OCI-LY1 (cell line): ENCODE measurements at regions not wholly inside any gene's neighbourhood (a gene's known extent, or its start where the extent isn't known, plus 50 kb on each side); places are given as distances from the start of the nearest gene placed in this dataset.

ENCODE experiments used
- H2AFZ ChIP-seq: fragments of 200-600 bp; sonication (generic), shearing (Covaris generic); 2 replicates; pipeline ENCODE4 v1.6.0; 2014; ENCODE audit warnings: antibody characterized with exemption, mild to moderate bottlenecking, low read length
- H3F3A ChIP-seq: fragments of 200-600 bp; sonication (generic), shearing (Covaris generic); 2 replicates; pipeline ENCODE4 v1.6.0; 2014; ENCODE audit warnings: mild to moderate bottlenecking, antibody characterized with exemption, low read length, moderate library complexity; ENCODE audit not compliant: insufficient read depth
- H3K27ac ChIP-seq: fragments of 200-600 bp; sonication (generic); 2 replicates; pipeline ENCODE4 v1.5.1; 2014; ENCODE audit warnings: low read length, mixed run types, mild to moderate bottlenecking, low read depth; ENCODE audit not compliant: poor library complexity, severe bottlenecking
- H3K27me3 ChIP-seq: fragments of 200-600 bp; sonication (generic); 2 replicates; pipeline ENCODE4 v1.6.0; 2014; ENCODE audit warnings: antibody characterized with exemption, mild to moderate bottlenecking, low read length, moderate library complexity; ENCODE audit not compliant: insufficient read depth
- H3K36me3 ChIP-seq: fragments of 200-600 bp; sonication (generic); 2 replicates; pipeline ENCODE4 v1.6.1; 2014; ENCODE audit warnings: mild to moderate bottlenecking, antibody characterized with exemption, low read length, moderate library complexity, mixed read lengths; ENCODE audit not compliant: insufficient read depth
- H3K4me1 ChIP-seq: fragments of 200-600 bp; sonication (generic); 2 replicates; pipeline ENCODE4 v1.5.1; 2014; ENCODE audit warnings: mild to moderate bottlenecking, low read length, moderate library complexity; ENCODE audit not compliant: insufficient read depth, severe bottlenecking
- H3K4me2 ChIP-seq: fragments of 200-600 bp; sonication (generic), shearing (Covaris generic); 2 replicates; pipeline ENCODE4 v1.6.1; 2014; ENCODE audit warnings: low read length
- H3K4me3 ChIP-seq: fragments of 200-600 bp; sonication (generic); 2 replicates; pipeline ENCODE4 v1.5.1; 2014; ENCODE audit warnings: low read length, low read depth, mild to moderate bottlenecking, mixed read lengths; ENCODE audit not compliant: poor library complexity, severe bottlenecking
- H3K79me2 ChIP-seq: fragments of 200-600 bp; shearing (Covaris generic); 2 replicates; pipeline ENCODE4 v1.6.1; 2016; ENCODE audit warnings: mixed run types, low read length, mixed read lengths; ENCODE audit not compliant: insufficient read depth
- H3K9ac ChIP-seq: fragments of 200-600 bp; sonication (generic), shearing (Covaris generic); 2 replicates; pipeline ENCODE4 v1.6.1; 2014; ENCODE audit warnings: mild to moderate bottlenecking, low read length, mixed read lengths
- H3K9me2 ChIP-seq: fragments of 200-600 bp; sonication (generic), shearing (Covaris generic); 2 replicates; pipeline ENCODE4 v1.6.1; 2014; ENCODE audit warnings: low read depth, mild to moderate bottlenecking, low read length, mixed read lengths
- H3K9me3 ChIP-seq: fragments of 200-600 bp; shearing (Covaris generic); 2 replicates; pipeline ENCODE4 v1.6.1; 2014; ENCODE audit warnings: low read length, mixed read lengths
- H4K20me1 ChIP-seq: fragments of 200-600 bp; sonication (generic), shearing (Covaris generic); 2 replicates; pipeline ENCODE4 v1.6.0; 2016; ENCODE audit warnings: mild to moderate bottlenecking, low read length; ENCODE audit not compliant: insufficient read depth
- CTCF ChIP-seq: fragments of 200-600 bp; sonication (generic), shearing (Covaris generic); IDR thresholded peaks from 2 replicates; pipeline ENCODE4 v1.5.1; 2017; ENCODE audit warnings: mild to moderate bottlenecking, antibody characterized with exemption, low read length, moderate library complexity, mixed read lengths
- EZH2 ChIP-seq: fragments of 200-600 bp; sonication (generic), shearing (Covaris generic); IDR thresholded peaks from 2 replicates; pipeline ENCODE4 v1.8.0; 2017; ENCODE audit warnings: borderline replicate concordance, mixed run types, mild to moderate bottlenecking, antibody characterized with exemption, low read length, moderate library complexity, mixed read lengths

- H3K27ac ChIP-seq, result no peak overlapping the region
- no peaks in the 10 kb centered on the region for H3K27me3 ChIP-seq
- no peaks in the 10 kb centered on the region for H3K79me2 ChIP-seq
- H3K9ac ChIP-seq, result no peak overlapping the region
- TF ChIP-seq CTCF (no peak), EZH2 (no peak)
- no peaks in the 10 kb centered on the region for H3K4me1 ChIP-seq
- H3F3A ChIP-seq, result no peaks in the 10 kb centered on the region
- no peaks in the 10 kb centered on the region for H4K20me1 ChIP-seq
- no peak overlapping the region for H2AFZ ChIP-seq
- no peak overlapping the region for H3K4me3 ChIP-seq
- H3K9me2 ChIP-seq, result no peaks in the 10 kb centered on the region
- H3K4me2 ChIP-seq, result no peak overlapping the region
- H3K36me3 ChIP-seq, result no peaks in the 10 kb centered on the region
- no peaks in the 10 kb centered on the region for H3K9me3 ChIP-seq
Measured at GRCh38 chr21:28154121-28154520, 838.6 kb downstream of the LTN1 start.

- no peak overlapping the region for H3K4me3 ChIP-seq
- no peak for TF ChIP-seq EZH2
- no peaks in the 10 kb centered on the region for H3K79me2 ChIP-seq
- no peaks in the 10 kb centered on the region for H3K9me2 ChIP-seq
- no peaks in the 10 kb centered on the region for H3F3A ChIP-seq
- H3K9me3 ChIP-seq, result no peaks in the 10 kb centered on the region
- no peak overlapping the region for H3K4me2 ChIP-seq
- no peaks in the 10 kb centered on the region for H3K27me3 ChIP-seq
- H2AFZ ChIP-seq, result no peak overlapping the region
- no peaks in the 10 kb centered on the region for H3K4me1 ChIP-seq
- H3K36me3 ChIP-seq, result no peaks in the 10 kb centered on the region
- H3K9ac ChIP-seq, result no peak overlapping the region
- H3K27ac ChIP-seq, result no peak overlapping the region
- no peaks in the 10 kb centered on the region for H4K20me1 ChIP-seq
Measured at GRCh38 chr21:28152732-28153131, 839.9 kb downstream of the LTN1 start.

- H3F3A ChIP-seq, result no peaks in the 10 kb centered on the region
- H3K9me2 ChIP-seq, result no peaks in the 10 kb centered on the region
- H3K4me3 ChIP-seq, result no peak overlapping the region
- H3K27me3 ChIP-seq, result no peaks in the 10 kb centered on the region
- no peaks in the 10 kb centered on the region for H3K79me2 ChIP-seq
- no peak overlapping the region for H3K4me2 ChIP-seq
- H3K36me3 ChIP-seq, result no peaks in the 10 kb centered on the region
- no peak overlapping the region for H2AFZ ChIP-seq
- no peak overlapping the region for H3K9ac ChIP-seq
- H3K4me1 ChIP-seq, result no peaks in the 10 kb centered on the region
- no peak overlapping the region for H3K27ac ChIP-seq
- TF ChIP-seq EZH2, result no peak
- no peak for TF ChIP-seq CTCF
- no peaks in the 10 kb centered on the region for H4K20me1 ChIP-seq
- H3K9me3 ChIP-seq, result no peaks in the 10 kb centered on the region
Measured at GRCh38 chr21:28151758-28152157, 840.9 kb downstream of the LTN1 start.

- no peak for TF ChIP-seq CTCF
- TF ChIP-seq EZH2, result no peak
- Histone ChIP-seq H3K27me3 (no peaks in the 10 kb centered on the region), H3K9me3 (no peaks in the 10 kb centered on the region), H3K4me2 (no peak overlapping the region), H3K27ac (no peak overlapping the region), H3K4me1 (no peaks in the 10 kb centered on the region), H3K79me2 (no peaks in the 10 kb centered on the region), H3K9ac (no peak overlapping the region), H3K36me3 (no peaks in the 10 kb centered on the region), H3K9me2 (no peaks in the 10 kb centered on the region), H2AFZ (no peak overlapping the region), H4K20me1 (no peaks in the 10 kb centered on the region), H3F3A (no peaks in the 10 kb centered on the region), H3K4me3 (no peak overlapping the region)
Measured at GRCh38 chr21:28150778-28151177, 841.9 kb downstream of the LTN1 start.
